ENCODE measurements at regions not wholly inside any gene's neighbourhood (a gene's known extent, or its start where the extent isn't known, plus 50 kb on each side); places are given as distances from the start of the nearest gene placed in this dataset.

DNA sequence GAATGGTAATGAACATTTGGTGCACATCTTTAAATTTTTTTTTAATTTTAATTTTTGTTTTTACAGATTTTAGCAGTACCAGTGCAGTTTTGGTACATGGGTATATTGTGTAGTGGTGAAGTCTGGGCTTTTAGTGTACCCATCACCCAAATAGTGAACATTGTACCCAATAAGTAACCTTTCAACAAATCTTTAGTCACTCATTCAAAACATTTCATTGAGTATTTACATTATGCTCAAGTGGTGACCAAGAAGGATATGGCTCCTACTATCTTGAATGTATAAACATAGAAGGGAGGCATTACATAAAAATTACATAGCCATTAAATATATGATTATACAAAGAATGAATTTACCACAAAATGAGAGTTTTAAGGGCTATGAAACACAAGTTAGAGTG is 223.3 kb downstream of the SPRY1 start:
- TF ChIP-seq POLR2A (IDR thresholded peaks at IDR 0.05; ENCODE audit: low read length) = no peak
- no peak for TF ChIP-seq GATA1 (IDR thresholded peaks at IDR 0.05; ENCODE audit: low read depth, low read length)

Measured in erythroblast (primary cell).